BJ (cell line): ENCODE measurements at regions not wholly inside any gene's neighbourhood (a gene's known extent, or its start where the extent isn't known, plus 50 kb on each side); places are given as distances from the start of the nearest gene placed in this dataset. TPM values are rescaled to one million over a fixed set of nuclear protein-coding genes. Genes with fewer than 3 reads are reported as not detected.

ENCODE experiments used
- CTCF ChIA-PET: fragments of 350-600 bp; formaldehyde crosslinking; extraction: SDS; loops from one replicate; lab custom pipeline; 2021; ENCODE audit warnings: antibody characterized with exemption, inconsistent platforms; lab: Yijun Ruan, JAX
- POLR2A ChIA-PET: fragments of 300-600 bp; sonication (Branson Sonifier 250); formaldehyde crosslinking; extraction: SDS; loops from one replicate; lab custom pipeline; 2021; ENCODE audit warnings: antibody characterized with exemption; lab: Charles Lee
- DNase-seq: peaks from one replicate; pipeline ENCODE4 v3.0.0-alpha.2; 2011; ENCODE audit warnings: low read depth
- H3K27me3 ChIP-seq: 2 replicates; pipeline ENCODE4 v1.6.0; 2011; ENCODE audit warnings: low read length; ENCODE audit not compliant: control insufficient read depth, insufficient read depth
- H3K36me3 ChIP-seq: 2 replicates; pipeline ENCODE4 v1.5.1; 2011; ENCODE audit warnings: low read length; ENCODE audit not compliant: control insufficient read depth, insufficient read depth
- H3K4me3 ChIP-seq: 2 replicates; pipeline ENCODE4 v1.5.1; 2011; ENCODE audit warnings: low read depth, mild to moderate bottlenecking, control low read depth, low read length
- CTCF ChIP-seq: IDR thresholded peaks from 2 replicates; pipeline ENCODE4 v1.5.1; 2011; ENCODE audit warnings: low read depth, mild to moderate bottlenecking, control low read depth, inconsistent platforms, low read length, moderate library complexity; ENCODE audit not compliant: insufficient read depth
- small RNA-seq: library from RNA; depleted of rRNA; stranded (forward); fragments of <200 nt; gene quantifications from one replicate; pipeline ENCODE3, GENCODE V24; 2012; ENCODE audit warnings: low replicate concordance, low read depth; ENCODE audit not compliant: insufficient read length

GRCh38 chr1:219120624-219121544 is 52.8 kb upstream of the LYPLAL1 start:
- peak; percentile 90 for DNase-seq
- CTCF ChIA-PET, result interaction anchor here (0.7 to 1.2 kb wide), 3 partner anchors 12 to 109 kb away, joined by 3 read pairs; no protein-coding TSS in a partner anchor
- TF ChIP-seq CTCF, result no peak
- Histone ChIP-seq H3K27me3 (no peaks in the 10 kb centered on the region), H3K4me3 (no peak overlapping the region), H3K36me3 (no peaks in the 10 kb centered on the region)
- POLR2A ChIA-PET, result no interaction called here

GRCh38 chr1:219121679-219122078 is 52.0 kb upstream of the LYPLAL1 start:
- ChIA-PET POLR2A (no interaction called here), CTCF (interaction anchor here (1.2 kb wide), 1 partner anchor 13 kb away, joined by 3 read pairs; no protein-coding TSS in a partner anchor)
- no peaks in the 10 kb centered on the region for H3K36me3 ChIP-seq
- no peak for TF ChIP-seq CTCF
- no peak overlapping the region for H3K4me3 ChIP-seq
- no peak for DNase-seq
- H3K27me3 ChIP-seq, result no peaks in the 10 kb centered on the region

- no peaks in the 10 kb centered on the region for H3K27me3 ChIP-seq
- no peaks in the 10 kb centered on the region for H3K36me3 ChIP-seq
- TF ChIP-seq CTCF, result no peak
- H3K4me3 ChIP-seq, result no peak overlapping the region
- POLR2A ChIA-PET, result no interaction called here
- CTCF ChIA-PET, result interaction anchor here (0.7 kb wide), 1 partner anchor 834 kb away, joined by 3 read pairs; no protein-coding TSS in a partner anchor
- DNase-seq, result no peak
Measured at GRCh38 chr1:219123036-219123435, 50.6 kb upstream of the LYPLAL1 start.

Small RNAs in the stretch of these regions (small RNA-seq; reads per million reads assigned to genes)
- gene RF00012, result not detected
